Thoracic aorta (tissue), 2 donors: ENCODE measurements at regions not wholly inside any gene's neighbourhood (a gene's known extent, or its start where the extent isn't known, plus 50 kb on each side); places are given as distances from the start of the nearest gene placed in this dataset.
A peak's percentile ranks its signal among the peaks of the same experiment; 100 is the strongest.

Source experiments
- ATAC-seq: fragments of 150-250 bp; one replicate; pipeline ENCODE4 v1.8.0; 2017; ENCODE audit warnings: low read depth; ENCODE audit not compliant: insufficient number of reproducible peaks, low FRiP score
- DNase-seq: peaks from one replicate; pipeline ENCODE4 v3.0.0-alpha.2; 2020; ENCODE audit warnings: low spot score
- H3K27ac ChIP-seq, 2 donors: fragments of 200-600 bp; sonication (generic); 1 replicate in 1 of 2; 2 replicates in 1 of 2; pipeline ENCODE4 v1.5.1; 2016; ENCODE audit warnings: mild to moderate bottlenecking in 2 of 2, moderate library complexity in 2 of 2
- H3K27me3 ChIP-seq: fragments of 200-600 bp; sonication (generic); replicated peaks from 2 replicates; pipeline ENCODE4 v1.6.0; 2016; ENCODE audit warnings: mild to moderate bottlenecking; ENCODE audit not compliant: insufficient read depth
- H3K36me3 ChIP-seq: fragments of 200-600 bp; sonication (generic); one replicate; pipeline ENCODE4 v1.5.1; 2016
- H3K4me1 ChIP-seq, 2 donors: fragments of 200-600 bp; sonication (generic); 1 replicate in 1 of 2; 2 replicates in 1 of 2; pipeline versions ENCODE4 v1.5.1 to v1.6.0; 2016; ENCODE audit warnings: low read depth in 2 of 2, mild to moderate bottlenecking in 1 of 2; ENCODE audit not compliant: control insufficient read depth in 1 of 2
- H3K4me3 ChIP-seq: fragments of 200-600 bp; sonication (generic); 2 replicates; pipeline ENCODE4 v1.5.1; 2016; ENCODE audit warnings: mild to moderate bottlenecking
- H3K9me3 ChIP-seq: fragments of 200-600 bp; sonication (generic); 2 replicates; pipeline ENCODE4 v1.5.1; 2016
- TF ChIP-seq, protein P1 (sequence below): fragments of 200-600 bp; sonication (generic); IDR thresholded peaks from one replicate; pipeline ENCODE4 v1.5.1; 2019; ENCODE audit warnings: antibody characterized with exemption

- peak; percentile 15 for ATAC-seq
- Histone ChIP-seq H3K9me3 (no peaks in the 10 kb centered on the region), H3K4me1 (peaks cover 10 to 26% of the 10 kb centered on the region in 2 donors), H3K4me3 (peak overlapping the region; percentile 57), H3K36me3 (no peaks in the 10 kb centered on the region), H3K27me3 (no peaks in the 10 kb centered on the region), H3K27ac (no peak overlapping the region)
- DNase-seq, result no peak
- TF ChIP-seq, protein P1, sequence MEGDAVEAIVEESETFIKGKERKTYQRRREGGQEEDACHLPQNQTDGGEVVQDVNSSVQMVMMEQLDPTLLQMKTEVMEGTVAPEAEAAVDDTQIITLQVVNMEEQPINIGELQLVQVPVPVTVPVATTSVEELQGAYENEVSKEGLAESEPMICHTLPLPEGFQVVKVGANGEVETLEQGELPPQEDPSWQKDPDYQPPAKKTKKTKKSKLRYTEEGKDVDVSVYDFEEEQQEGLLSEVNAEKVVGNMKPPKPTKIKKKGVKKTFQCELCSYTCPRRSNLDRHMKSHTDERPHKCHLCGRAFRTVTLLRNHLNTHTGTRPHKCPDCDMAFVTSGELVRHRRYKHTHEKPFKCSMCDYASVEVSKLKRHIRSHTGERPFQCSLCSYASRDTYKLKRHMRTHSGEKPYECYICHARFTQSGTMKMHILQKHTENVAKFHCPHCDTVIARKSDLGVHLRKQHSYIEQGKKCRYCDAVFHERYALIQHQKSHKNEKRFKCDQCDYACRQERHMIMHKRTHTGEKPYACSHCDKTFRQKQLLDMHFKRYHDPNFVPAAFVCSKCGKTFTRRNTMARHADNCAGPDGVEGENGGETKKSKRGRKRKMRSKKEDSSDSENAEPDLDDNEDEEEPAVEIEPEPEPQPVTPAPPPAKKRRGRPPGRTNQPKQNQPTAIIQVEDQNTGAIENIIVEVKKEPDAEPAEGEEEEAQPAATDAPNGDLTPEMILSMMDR, result no peak
Measured at GRCh38 chr6:14440940-14441781, 323.6 kb downstream of the CD83 start.

DNA sequence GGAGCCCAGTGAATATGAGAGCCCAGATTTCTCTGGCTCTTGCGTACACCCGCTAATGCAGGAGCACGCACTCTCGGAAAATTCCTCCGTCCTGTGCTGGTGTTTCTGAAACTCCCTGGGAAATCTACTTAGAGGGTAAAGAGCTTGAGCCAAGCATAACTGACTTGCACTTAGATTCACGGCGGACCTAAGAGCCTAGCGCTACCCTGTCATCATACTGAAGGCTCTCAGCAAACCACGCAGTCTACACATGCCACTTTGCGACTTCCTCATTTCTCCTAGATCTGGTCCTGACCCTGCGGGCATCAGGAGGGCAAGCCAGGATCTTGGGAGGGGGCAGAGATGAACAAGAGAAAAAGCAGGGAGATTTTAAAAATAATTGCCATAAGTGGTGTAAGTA is 324.7 kb downstream of the CD83 start:
- TF ChIP-seq, protein P1, result no peak
- ATAC-seq, result no peak
- H3K9me3 ChIP-seq, result no peaks in the 10 kb centered on the region
- no peak overlapping the region for H3K27ac ChIP-seq
- H3K36me3 ChIP-seq, result no peaks in the 10 kb centered on the region
- H3K4me3 ChIP-seq, result peak overlapping the region; percentile 12
- H3K27me3 ChIP-seq, result no peaks in the 10 kb centered on the region
- no peak for DNase-seq
- peaks cover 10 to 26% of the 10 kb centered on the region in 2 donors for H3K4me1 ChIP-seq

DNA sequence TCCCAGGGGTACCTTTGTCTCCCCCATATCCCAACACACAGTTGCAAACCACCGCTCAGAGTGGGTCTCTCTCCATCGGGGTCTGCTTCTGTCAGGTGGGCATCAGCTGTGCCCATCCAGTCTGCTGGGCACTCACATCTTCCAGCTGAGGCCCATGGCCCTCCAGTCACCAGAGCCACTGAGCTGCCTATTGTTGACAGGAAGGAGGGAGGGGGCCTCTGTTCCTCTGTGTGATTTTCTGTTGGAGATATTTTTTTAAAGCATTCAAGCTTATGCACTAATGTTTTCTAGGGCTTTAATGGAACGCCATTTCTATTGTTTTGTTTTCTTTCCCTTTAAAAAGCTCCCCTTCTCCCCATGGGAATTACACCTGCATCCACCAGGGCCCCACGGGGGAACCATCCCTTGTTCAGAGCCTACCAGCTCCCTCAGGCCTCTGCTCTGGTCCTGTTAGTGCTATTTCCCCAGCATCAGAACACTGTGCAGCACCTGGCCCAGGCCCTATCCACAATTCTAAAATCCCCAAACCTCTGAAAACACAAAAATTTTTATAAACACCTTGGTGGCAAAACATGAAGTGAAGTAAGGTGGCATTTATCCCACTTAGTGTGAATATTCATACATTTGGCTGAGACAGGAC is 326.2 kb downstream of the CD83 start:
- Histone ChIP-seq H3K36me3 (no peaks in the 10 kb centered on the region), H3K27me3 (no peaks in the 10 kb centered on the region), H3K27ac (no peak overlapping the region), H3K9me3 (no peaks in the 10 kb centered on the region), H3K4me3 (no peak overlapping the region), H3K4me1 (peaks cover 10 to 26% of the 10 kb centered on the region in 2 donors)
- ATAC-seq (no peak), DNase-seq (no peak)
- TF ChIP-seq, protein P1, result no peak

- H3K4me3 ChIP-seq, result no peak overlapping the region
- H3K4me1 ChIP-seq, result peaks cover 10 to 26% of the 10 kb centered on the region in 2 donors
- no peak overlapping the region for H3K27ac ChIP-seq
- ATAC-seq (no peak), DNase-seq (no peak)
- TF ChIP-seq, protein P1, result no peak
- no peaks in the 10 kb centered on the region for H3K9me3 ChIP-seq
- no peaks in the 10 kb centered on the region for H3K36me3 ChIP-seq
- no peaks in the 10 kb centered on the region for H3K27me3 ChIP-seq
Measured at GRCh38 chr6:14444295-14444972, 326.9 kb downstream of the CD83 start.

DNA sequence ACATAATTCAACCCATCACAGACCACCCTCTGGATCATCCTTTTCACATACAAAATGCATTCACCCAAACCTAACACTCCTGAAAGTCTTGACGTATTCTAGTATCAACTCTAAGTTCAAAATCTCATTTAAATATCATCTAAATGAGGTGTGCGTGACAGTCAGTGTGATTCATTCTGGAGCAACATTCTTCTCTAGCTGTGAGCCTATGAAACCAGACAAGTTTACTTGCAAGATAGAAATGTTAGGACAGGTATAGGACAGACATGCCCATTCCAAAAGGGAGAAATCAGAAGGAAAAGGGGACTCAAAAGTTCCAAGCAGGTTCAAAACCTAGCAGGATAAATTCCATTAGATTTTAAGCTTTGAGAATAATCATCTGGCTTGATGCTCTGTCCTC is 329.7 kb downstream of the CD83 start:
- TF ChIP-seq, protein P1, result no peak
- no peak overlapping the region for H3K27ac ChIP-seq
- peaks cover 0 to 2% of the 10 kb centered on the region in 2 donors for H3K4me1 ChIP-seq
- DNase-seq (no peak), ATAC-seq (no peak)
- H3K36me3 ChIP-seq, result no peaks in the 10 kb centered on the region
- no peaks in the 10 kb centered on the region for H3K9me3 ChIP-seq
- no peaks in the 10 kb centered on the region for H3K27me3 ChIP-seq
- H3K4me3 ChIP-seq, result no peak overlapping the region
